ENCODE measurements at regions not wholly inside any gene's neighbourhood (a gene's known extent, or its start where the extent isn't known, plus 50 kb on each side); places are given as distances from the start of the nearest gene placed in this dataset.
"Not testable (repeated sequence)": the region's sequence is repeated elsewhere in the genome, so short reads cannot be mapped to it uniquely, and the experiment has no call there.

GRCh38 chrX:109890300-109890699, 112.6 kb upstream of the TMEM164 start:
- intact Hi-C loops (cut with DNase I) = loop anchor here in 1 of 10 donors (2.0 kb wide), 1 partner anchor 177 kb away; no protein-coding TSS in a partner anchor
- DNase-seq (no peak), ATAC-seq (no peak)
- peaks cover 0 to 17% (median 0%) of the 10 kb centered on the region in 7 donors for H3K27me3 ChIP-seq
- H3K9me3 ChIP-seq = no peaks in the 10 kb centered on the region
- H3K36me3 ChIP-seq = no peaks in the 10 kb centered on the region
- WGBS, 2 donors = 83 to 87% methylated on average over 3 of the region's 3 CpGs
- peak overlapping the region in 1 of 10 donors; percentile 83 for H3K27ac ChIP-seq
- TF ChIP-seq, protein P1, sequence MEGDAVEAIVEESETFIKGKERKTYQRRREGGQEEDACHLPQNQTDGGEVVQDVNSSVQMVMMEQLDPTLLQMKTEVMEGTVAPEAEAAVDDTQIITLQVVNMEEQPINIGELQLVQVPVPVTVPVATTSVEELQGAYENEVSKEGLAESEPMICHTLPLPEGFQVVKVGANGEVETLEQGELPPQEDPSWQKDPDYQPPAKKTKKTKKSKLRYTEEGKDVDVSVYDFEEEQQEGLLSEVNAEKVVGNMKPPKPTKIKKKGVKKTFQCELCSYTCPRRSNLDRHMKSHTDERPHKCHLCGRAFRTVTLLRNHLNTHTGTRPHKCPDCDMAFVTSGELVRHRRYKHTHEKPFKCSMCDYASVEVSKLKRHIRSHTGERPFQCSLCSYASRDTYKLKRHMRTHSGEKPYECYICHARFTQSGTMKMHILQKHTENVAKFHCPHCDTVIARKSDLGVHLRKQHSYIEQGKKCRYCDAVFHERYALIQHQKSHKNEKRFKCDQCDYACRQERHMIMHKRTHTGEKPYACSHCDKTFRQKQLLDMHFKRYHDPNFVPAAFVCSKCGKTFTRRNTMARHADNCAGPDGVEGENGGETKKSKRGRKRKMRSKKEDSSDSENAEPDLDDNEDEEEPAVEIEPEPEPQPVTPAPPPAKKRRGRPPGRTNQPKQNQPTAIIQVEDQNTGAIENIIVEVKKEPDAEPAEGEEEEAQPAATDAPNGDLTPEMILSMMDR (IDR thresholded peaks at IDR 0.05) = no peak
- H3K4me3 ChIP-seq = no peak overlapping the region
- H3K4me1 ChIP-seq = peaks cover 0 to 41% (median 0%) of the 10 kb centered on the region in 9 donors

DNA sequence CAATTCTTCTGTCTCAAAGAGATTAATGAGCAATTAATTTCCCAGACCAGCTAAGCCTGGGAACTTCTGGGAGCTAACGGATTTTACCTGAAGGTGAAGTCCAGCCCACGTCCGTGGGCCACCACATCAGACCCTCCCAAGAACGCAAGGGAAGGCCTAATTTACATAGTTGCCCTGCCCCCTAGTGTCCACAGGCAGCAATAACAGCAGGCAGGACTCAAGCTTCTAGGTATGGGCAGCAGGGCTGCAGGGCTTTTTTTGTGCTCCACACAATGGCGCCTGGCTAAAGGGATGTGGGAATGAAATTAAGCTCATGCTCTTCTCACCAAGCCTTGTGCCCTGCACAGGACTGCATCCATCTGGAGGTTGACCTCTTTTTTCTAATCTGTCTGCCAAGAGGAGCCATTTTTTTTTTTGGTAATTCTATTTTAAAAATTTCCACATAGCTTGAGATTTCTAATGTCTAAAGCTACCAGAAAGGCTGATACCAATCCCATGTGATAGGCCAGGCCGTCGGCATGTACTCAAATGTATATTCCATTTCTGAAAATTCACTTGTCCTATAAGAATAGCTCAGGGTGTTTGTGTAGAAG, 111.9 kb upstream of the TMEM164 start:
- Histone ChIP-seq H3K27ac (peak overlapping the region in 1 of 10 donors; percentile 83), H3K4me1 (peaks cover 0 to 41% (median 0%) of the 10 kb centered on the region in 9 donors), H3K36me3 (no peaks in the 10 kb centered on the region), H3K27me3 (peaks cover 0 to 17% (median 0%) of the 10 kb centered on the region in 7 donors), H3K4me3 (no peak overlapping the region), H3K9me3 (no peaks in the 10 kb centered on the region)
- DNase-seq (peak; percentile 22 to 45), ATAC-seq (peak in 7 of 8 donors; percentile 47 to 78 (median 70))
- TF ChIP-seq, protein P1 (IDR thresholded peaks at IDR 0.05) = peak; percentile 57 to 86 (median 72)
- intact Hi-C loops (cut with DNase I) = loop anchor here in 1 of 10 donors (2.0 kb wide), 1 partner anchor 178 kb away; no protein-coding TSS in a partner anchor
- 27 to 36% methylated on average over 7 of the region's 7 CpGs for WGBS, 2 donors

DNA sequence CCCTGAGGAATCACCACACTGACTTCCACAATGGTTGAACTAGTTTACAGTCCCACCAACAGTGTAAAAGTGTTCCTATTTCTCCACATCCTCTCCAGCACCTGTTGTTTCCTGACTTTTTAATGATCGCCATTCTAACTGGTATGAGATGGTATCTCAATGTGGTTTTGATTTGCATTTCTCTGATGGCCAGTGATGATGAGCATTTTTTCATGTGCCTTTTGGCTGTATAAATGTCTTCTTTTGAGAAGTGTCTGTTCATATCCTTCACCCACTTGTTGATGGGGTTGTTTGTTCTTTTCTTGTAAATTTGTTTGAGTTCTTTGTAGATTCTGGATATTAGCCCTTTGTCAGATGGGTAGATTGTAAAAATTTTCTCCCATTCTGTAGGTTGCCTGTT, 106.9 kb upstream of the TMEM164 start:
- intact Hi-C loops (cut with DNase I); H3K27me3 ChIP-seq; H3K4me3 ChIP-seq; ATAC-seq; DNase-seq; H3K9me3 ChIP-seq; H3K27ac ChIP-seq; H3K4me1 ChIP-seq; H3K36me3 ChIP-seq: not testable (repeated sequence)
- no CpG with 5 or more reads among the region's 1 CpG for WGBS, 2 donors

DNA sequence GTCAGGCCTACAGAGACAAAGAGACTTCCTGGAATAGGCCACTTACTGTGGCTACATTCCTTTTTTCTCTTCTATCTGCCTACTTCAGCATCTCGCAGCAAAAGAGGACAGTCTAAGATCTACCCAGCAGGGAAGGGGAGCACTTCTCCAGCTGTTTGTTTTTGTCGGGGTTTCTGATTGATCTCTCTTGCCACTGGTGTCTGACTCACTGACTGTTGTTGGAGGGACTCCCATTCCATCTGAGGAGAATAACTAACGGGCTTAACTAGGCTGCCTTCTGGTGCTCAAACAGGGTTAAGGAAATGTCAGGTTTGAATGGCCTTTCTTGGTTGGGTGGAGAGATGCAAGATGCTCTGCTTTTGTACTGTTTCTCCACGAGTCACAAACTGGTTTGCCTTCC, 100.2 kb upstream of the TMEM164 start:
- no peaks in the 10 kb centered on the region for H3K4me1 ChIP-seq
- DNase-seq (no peak), ATAC-seq (no peak)
- TF ChIP-seq, protein P1 (IDR thresholded peaks at IDR 0.05) = no peak
- no peak overlapping the region for H3K4me3 ChIP-seq
- H3K9me3 ChIP-seq = no peaks in the 10 kb centered on the region
- H3K27me3 ChIP-seq = peaks cover 0 to 30% (median 0%) of the 10 kb centered on the region in 7 donors
- 67 to 85% methylated on average over 4 of the region's 4 CpGs for WGBS, 2 donors
- intact Hi-C loops (cut with DNase I) = loop anchor here in 1 of 10 donors (10.0 kb wide), 1 partner anchor 242 kb away; no protein-coding TSS in a partner anchor
- H3K27ac ChIP-seq = no peak overlapping the region
- H3K36me3 ChIP-seq = no peaks in the 10 kb centered on the region

DNA sequence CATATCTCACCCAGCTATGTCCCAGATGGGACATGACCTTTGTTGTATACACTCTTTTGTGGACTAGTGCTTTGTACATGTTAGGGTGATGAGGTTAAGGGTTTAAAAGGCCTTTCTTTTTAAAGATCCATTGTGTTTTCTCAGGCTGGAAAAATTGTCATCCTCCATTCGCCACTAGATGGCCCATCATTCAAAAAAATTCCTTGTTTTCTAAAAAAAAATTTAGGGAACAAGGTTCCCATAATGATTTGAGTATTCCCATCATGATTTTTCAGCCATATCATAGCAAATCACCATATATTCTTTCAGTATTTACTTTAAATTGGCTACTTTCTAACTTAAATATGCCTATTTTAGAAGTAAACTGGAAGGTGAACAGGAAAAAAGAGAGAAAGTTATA, 91.9 kb upstream of the TMEM164 start:
- DNase-seq (no peak), ATAC-seq (no peak)
- no peaks in the 10 kb centered on the region for H3K9me3 ChIP-seq
- no peaks in the 10 kb centered on the region for H3K4me1 ChIP-seq
- peaks cover 0 to 48% (median 0%) of the 10 kb centered on the region in 7 donors for H3K27me3 ChIP-seq
- H3K27ac ChIP-seq = no peak overlapping the region
- H3K4me3 ChIP-seq = no peak overlapping the region
- TF ChIP-seq, protein P1 (IDR thresholded peaks at IDR 0.05) = peak in 8 of 9 donors; percentile 20 to 64 (median 53)
- intact Hi-C loops (cut with DNase I) = loop anchor here in 6 of 10 donors (2.0 to 10.0 kb wide), 6 partner anchors 94 to 504 kb away; partner anchors contain the start of gene TMEM164 (in 1 of the 6)
- no peaks in the 10 kb centered on the region for H3K36me3 ChIP-seq
- 5 to 14% methylated on average over 1 of the region's 1 CpG for WGBS, 2 donors

DNA sequence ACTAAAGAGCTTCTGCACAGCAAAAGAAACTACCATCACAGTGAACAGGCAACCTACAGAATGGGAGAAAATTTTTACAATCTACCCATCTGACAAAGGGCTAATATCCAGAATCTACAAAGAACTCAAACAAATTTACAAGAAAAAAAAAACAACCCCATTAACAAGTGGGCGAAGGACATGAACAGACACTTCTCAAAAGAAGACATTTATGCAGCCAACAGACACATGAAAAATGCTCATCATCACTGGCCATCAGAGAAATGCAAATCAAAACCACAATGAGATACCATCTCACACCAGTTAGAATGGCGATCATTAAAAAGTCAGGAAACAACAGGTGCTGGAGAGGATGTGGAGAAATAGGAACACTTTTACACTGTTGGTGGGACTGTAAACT, 89.9 kb upstream of the TMEM164 start:
- not testable (repeated sequence) for H3K9me3 ChIP-seq, DNase-seq, H3K4me3 ChIP-seq, ATAC-seq, H3K36me3 ChIP-seq, H3K27ac ChIP-seq, H3K4me1 ChIP-seq
- WGBS, 2 donors = 100% methylated on average over 1 of the region's 2 CpGs
- H3K27me3 ChIP-seq = peaks cover 0 to 53% (median 0%) of the 10 kb centered on the region in 7 donors
- intact Hi-C loops (cut with DNase I) = loop anchor here in 5 of 10 donors (5.0 to 10.0 kb wide), 5 partner anchors 92 to 502 kb away; partner anchors contain the start of gene TMEM164 (in 1 of the 5)
